GM18907 (cell line): ENCODE measurements at regions not wholly inside any gene's neighbourhood (a gene's known extent, or its start where the extent isn't known, plus 50 kb on each side); places are given as distances from the start of the nearest gene placed in this dataset.
A peak's percentile ranks its signal among the peaks of the same experiment; 100 is the strongest.

Experiments used
- ATAC-seq: cut with Tn5 transposase; IDR thresholded peaks from one replicate; pipeline ENCODE4 v1.9.1; 2021; ENCODE audit warnings: mild to moderate bottlenecking, moderate library complexity; ENCODE audit not compliant: unreplicated experiment

DNA sequence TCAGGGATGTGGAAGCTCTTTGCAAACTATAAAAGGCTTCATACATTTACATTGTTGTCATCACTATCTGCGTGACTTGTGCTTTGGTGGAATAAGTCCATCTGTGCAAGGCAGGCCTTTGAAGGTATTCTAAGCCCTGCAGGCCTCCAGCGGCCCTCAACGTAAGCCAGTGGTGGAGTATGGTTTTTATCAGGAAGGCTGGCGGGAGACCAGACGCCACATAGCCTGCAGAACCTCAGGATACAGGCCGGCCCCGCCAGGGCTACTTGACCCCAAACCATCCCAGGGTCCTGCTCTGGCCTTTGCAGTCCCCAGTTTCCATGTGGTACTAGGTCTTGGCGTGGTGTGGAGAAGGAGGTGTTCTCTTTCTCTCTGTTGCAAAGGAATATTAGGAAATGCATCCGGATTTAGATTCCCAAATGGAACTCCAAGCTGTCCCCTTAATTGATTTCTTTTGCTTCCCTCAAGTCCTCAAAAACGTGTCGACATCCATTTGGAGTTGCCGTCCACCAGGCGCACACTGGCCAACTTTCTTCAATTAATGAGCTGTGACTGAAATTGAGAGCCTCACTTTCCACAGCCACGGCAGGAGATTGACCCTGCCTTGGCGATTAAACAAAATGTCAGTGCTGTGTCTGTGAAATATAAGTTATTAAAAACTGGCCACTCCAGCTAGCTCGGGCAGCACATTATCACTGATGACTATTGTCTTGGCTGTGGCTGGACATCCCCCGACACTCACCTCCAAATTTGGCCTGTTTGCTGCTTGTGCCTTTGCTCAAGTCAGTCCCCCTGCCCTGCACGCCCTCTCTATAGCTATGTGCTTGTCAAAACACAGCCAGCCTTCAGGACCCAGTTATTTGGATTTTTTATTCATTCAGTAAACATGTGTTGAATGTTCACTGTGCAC, 239.8 kb upstream of the TLE3 start:
- ATAC-seq = no peak

- ATAC-seq = no peak
Observed at GRCh38 chr15:70336425-70337009, 238.8 kb upstream of the TLE3 start.

- ATAC-seq = no peak
Observed at GRCh38 chr15:70334286-70334685, 236.6 kb upstream of the TLE3 start.

- ATAC-seq = no peak
Observed at GRCh38 chr15:70329179-70329578, 231.5 kb upstream of the TLE3 start.

GRCh38 chr15:70328679-70329115, 231.0 kb upstream of the TLE3 start:
- no peak for ATAC-seq

DNA sequence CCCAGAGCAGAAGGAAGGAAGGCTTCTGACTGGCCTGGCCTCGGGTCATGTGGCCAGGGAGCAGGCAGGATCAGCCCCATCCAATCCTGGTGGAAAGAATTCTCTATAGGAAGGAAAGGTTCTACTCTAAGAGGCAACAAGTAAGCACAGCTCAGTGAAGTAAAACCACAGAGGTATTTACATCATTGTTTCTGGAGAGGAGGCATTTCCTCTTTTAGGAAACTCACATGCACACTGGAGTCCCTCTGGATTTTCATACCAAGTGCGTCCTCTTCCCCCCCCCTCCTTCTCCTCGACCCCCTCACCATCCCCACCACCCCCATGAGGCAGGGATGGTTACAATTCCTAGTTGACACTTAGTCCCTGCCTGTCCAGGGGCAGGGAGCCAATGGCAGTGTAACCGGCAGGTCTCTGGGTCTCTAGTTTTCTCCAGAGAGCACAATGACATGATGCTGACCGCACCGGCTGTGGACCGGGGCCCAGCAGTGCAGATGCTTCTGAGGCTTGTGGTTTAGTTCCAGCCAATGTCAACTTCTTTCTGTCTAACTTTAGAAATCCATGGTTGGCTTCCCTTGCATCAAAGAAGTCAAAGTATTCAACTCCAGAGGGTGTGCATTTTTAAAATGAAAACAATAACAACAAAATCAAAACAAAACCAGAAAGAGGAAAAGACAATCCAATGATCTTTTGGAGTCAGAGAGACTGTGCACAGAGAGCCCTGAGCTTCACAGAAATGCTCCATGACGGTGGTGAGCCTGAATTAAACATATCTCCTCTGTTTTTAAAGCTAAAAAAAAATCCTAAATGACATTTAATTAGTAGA, 230.3 kb upstream of the TLE3 start:
- peak; percentile 72 for ATAC-seq

- ATAC-seq = peak; percentile 13
Observed at GRCh38 chr15:70327328-70327855, 229.7 kb upstream of the TLE3 start.

DNA sequence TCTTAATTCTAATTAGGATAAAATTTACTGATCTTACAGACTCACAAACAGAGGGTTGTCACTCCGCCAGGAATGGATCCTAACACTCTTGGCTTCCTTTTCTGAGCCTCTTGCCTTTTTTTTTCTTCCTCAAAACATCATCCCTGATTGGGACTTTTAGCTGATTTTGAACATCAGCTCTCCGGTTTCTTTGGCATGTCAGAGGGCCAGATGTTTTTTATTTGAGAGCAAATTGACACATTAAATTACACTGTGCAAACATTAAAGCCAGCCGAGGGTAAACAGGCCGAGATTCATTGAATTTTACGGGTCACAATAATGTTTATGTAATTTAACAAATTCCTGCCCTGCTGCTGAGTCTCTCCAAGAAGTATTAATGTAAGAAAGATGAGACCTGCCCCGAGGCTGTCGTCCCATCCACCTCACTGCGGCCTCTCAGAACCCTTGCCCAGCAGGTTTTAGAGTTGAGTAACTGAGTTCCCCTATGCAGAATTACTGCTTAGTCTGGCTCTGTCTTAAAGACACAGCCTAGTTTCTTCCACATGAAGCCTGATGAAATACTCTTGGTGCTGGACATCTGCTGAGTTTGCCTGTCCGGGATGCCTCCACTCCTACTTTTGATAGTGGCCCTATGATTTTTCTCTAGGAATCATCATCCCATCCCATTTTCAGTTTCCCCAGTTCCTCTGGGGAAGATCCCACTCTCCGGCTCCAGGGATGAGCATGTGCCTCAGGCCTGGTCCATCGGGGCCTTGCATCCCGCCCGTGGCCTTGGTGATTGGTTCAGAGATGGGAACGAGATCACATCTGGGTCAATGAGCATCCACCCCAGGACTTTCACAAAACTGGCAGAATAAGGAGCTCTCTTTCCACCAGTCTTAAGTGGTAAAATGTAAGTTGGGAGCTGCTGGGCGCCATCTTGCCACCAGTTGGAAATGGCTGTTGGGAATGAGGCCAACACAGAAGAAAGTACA, 226.6 kb upstream of the TLE3 start:
- no peak for ATAC-seq

- ATAC-seq = no peak
Observed at GRCh38 chr15:70323111-70323851, 225.6 kb upstream of the TLE3 start.

GRCh38 chr15:70322051-70322668, 224.4 kb upstream of the TLE3 start:
- ATAC-seq = no peak

DNA sequence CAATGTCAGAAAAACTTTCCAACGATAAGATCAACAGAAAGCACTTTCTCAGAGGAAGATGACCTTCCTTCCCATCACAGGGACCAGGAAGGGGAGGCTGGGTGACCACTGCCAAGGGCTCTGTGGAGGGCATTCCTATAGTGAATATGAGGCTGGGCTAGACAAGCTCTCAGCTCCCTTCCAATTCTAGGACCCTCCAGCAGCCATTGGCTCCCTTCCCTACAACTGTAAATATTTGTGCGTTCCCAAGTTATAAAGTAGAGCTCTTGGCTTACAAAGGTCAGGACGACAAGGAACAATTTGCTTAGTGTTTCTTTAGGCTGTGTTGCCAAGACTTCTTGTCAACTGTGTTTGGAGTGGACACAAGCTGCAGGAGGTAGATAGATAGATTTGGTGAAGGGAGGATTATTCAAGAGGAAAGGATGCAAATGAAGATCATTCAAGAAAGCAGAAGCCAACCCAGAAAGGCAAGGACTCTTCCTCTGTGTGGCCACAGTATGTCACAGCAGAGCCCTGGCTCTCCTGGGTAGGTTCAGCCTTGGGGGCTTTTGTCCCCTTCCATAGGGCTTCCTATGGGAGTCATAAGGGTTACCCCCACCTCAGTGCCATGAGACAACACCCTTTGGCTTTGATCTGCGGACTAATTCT, 223.6 kb upstream of the TLE3 start:
- ATAC-seq = no peak

DNA sequence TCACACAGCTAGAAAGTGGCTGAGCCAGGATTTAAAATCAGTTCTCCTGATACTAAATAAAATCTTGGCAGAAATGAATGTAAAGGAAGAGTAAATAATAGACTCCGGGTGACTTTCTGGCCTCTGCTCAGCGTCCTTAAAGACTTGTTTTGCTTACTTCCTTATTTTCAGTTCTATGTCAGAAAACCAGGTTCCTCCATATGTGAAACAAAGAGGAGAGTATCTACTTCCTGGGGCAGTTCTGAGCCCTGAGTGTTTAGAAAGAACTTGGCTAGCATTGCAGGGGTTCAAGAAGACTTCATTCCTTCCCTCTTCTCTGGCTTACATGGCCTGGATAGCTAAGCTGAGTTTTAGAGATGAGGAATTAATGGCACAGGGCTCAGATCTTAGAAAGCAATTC, 222.8 kb upstream of the TLE3 start:
- no peak for ATAC-seq

DNA sequence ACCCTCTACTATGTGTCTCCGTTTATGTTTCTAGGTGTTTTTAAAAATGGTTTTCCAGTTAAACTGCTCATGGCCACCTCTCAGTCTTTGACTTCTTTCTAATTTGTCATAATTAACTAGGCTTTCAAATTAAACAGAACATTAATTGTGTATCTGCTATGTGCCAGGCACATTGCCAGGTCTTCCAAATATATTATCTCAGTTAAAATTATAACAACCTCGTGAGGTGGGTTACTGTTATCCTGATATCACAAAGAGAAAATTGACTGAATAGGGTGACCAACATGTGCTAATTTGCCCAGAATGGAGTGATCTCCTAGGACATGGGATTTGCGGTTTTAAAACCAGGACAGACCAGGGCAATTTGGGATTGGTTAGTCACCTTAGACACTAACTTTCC, 222.4 kb upstream of the TLE3 start:
- no peak for ATAC-seq

DNA sequence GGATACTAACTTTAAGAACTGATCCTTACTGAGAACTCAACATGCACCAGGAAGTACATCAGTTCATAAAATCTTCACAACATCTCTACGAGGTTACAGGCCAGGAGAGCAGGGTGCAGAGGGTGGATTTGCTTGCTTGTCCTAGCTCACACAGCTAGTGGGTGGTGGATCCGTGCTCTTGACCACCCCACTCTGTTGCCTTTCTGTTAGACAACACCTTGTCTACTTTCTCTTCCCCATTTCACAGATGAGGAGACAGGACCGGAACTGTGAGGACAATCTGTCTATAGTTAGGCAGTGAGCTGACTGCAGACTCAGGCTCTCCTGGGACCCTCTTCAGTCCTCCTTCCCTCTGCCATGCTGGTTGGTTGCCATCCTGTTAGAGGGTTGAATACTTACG, 221.7 kb upstream of the TLE3 start:
- ATAC-seq = peak; percentile 81

GRCh38 chr15:70318594-70319465, 221.1 kb upstream of the TLE3 start:
- ATAC-seq = peak; percentile 33

GRCh38 chr15:70316059-70316600, 218.4 kb upstream of the TLE3 start:
- ATAC-seq = no peak

GRCh38 chr15:70315431-70315830, 217.7 kb upstream of the TLE3 start:
- no peak for ATAC-seq
